HCT116 (cell line): ENCODE measurements at regions not wholly inside any gene's neighbourhood (a gene's known extent, or its start where the extent isn't known, plus 50 kb on each side); places are given as distances from the start of the nearest gene placed in this dataset.

Experiments used
- ATF3 ChIP-seq: IDR thresholded peaks from 2 replicates; pipeline ENCODE4 v1.6.1; 2012
- CBX3 ChIP-seq: IDR thresholded peaks from 2 replicates; pipeline ENCODE4 v1.6.1; 2012; ENCODE audit warnings: low read depth
- CEBPB ChIP-seq: IDR thresholded peaks from 2 replicates; pipeline ENCODE4 v1.6.1; 2012; ENCODE audit warnings: low read depth
- CTCF ChIP-seq, 3 experiments: fragments of 200-600 bp in 1 of 3; sonication (generic) in 1 of 3; IDR thresholded peaks in 2 of 3; conservative IDR thresholded peaks in 1 of 3; 2 replicates each; pipeline ENCODE4 v1.5.1; 2012 to 2017; ENCODE audit warnings: low read depth in 2 of 3, low read length in 2 of 3, antibody characterized with exemption in 1 of 3, borderline replicate concordance in 1 of 3, control low read depth in 1 of 3, mild to moderate bottlenecking in 1 of 3, mixed read lengths in 1 of 3, mixed run types in 1 of 3, moderate library complexity in 1 of 3; ENCODE audit not compliant: insufficient read depth in 1 of 3
- EGR1 ChIP-seq: IDR thresholded peaks from 2 replicates; pipeline ENCODE4 v1.6.1; 2012; ENCODE audit warnings: low read depth
- ELF1 ChIP-seq: IDR thresholded peaks from 2 replicates; pipeline ENCODE4 v1.6.1; 2012; ENCODE audit warnings: low read depth, borderline replicate concordance
- EZH2phosphoT487 ChIP-seq: fragments of 200-600 bp; IDR thresholded peaks from 2 replicates; pipeline ENCODE4 v1.6.1; 2018; ENCODE audit warnings: antibody characterized with exemption, borderline replicate concordance
- MAX ChIP-seq: IDR thresholded peaks from 2 replicates; pipeline ENCODE4 v1.6.1; 2012
- POLR2A ChIP-seq: IDR thresholded peaks from 2 replicates; pipeline ENCODE4 v1.7.0; 2011; ENCODE audit warnings: borderline replicate concordance; ENCODE audit not compliant: insufficient read depth, insufficient read length; ENCODE audit errors: extremely low read depth
- POLR2AphosphoS5 ChIP-seq: IDR thresholded peaks from 2 replicates; pipeline ENCODE4 v1.6.1; 2011; ENCODE audit warnings: mild to moderate bottlenecking, low read depth, low read length, moderate library complexity
- REST ChIP-seq: IDR thresholded peaks from 2 replicates; pipeline ENCODE4 v1.6.1; 2012; ENCODE audit warnings: low read depth
- SP1 ChIP-seq: IDR thresholded peaks from 2 replicates; pipeline ENCODE4 v1.6.1; 2012; ENCODE audit warnings: low read depth
- TCF7L2 ChIP-seq: IDR thresholded peaks from 2 replicates; pipeline ENCODE4 v1.7.0; 2011; ENCODE audit warnings: borderline replicate concordance, inconsistent platforms; ENCODE audit not compliant: insufficient read depth, insufficient read length; ENCODE audit errors: extremely low read depth
- YY1 ChIP-seq: IDR thresholded peaks from 2 replicates; pipeline ENCODE4 v1.6.1; 2011; ENCODE audit warnings: low read length, low read depth, moderate library complexity, mild to moderate bottlenecking; ENCODE audit not compliant: insufficient replicate concordance; ENCODE audit errors: extremely low read depth

- TF ChIP-seq CTCF (IDR thresholded peaks at IDR 0.05 in 2 of 3, conservative IDR thresholded peaks at IDR 0.05 in 1 of 3; ENCODE audit: borderline replicate concordance in 1 of 3, insufficient read depth in 1 of 3, low read depth in 2 of 3, low read length in 2 of 3): no peak
- TF ChIP-seq EZH2phosphoT487: no peak
- no peak for TF ChIP-seq POLR2AphosphoS5
- no peak for TF ChIP-seq REST
- no peak for TF ChIP-seq CEBPB
- TF ChIP-seq ATF3: no peak
- TF ChIP-seq YY1: no peak
- no peak for TF ChIP-seq MAX
- TF ChIP-seq TCF7L2: no peak
- no peak for TF ChIP-seq SP1
- no peak for TF ChIP-seq POLR2A
- no peak for TF ChIP-seq ELF1
- TF ChIP-seq CBX3: no peak
- TF ChIP-seq EGR1: no peak
Measured at GRCh38 chr17:45730192-45730591, 53.9 kb upstream of the CRHR1 start.
